ENCODE measurements at regions not wholly inside any gene's neighbourhood (a gene's known extent, or its start where the extent isn't known, plus 50 kb on each side); places are given as distances from the start of the nearest gene placed in this dataset.
"Not testable (repeated sequence)": the region's sequence is repeated elsewhere in the genome, so short reads cannot be mapped to it uniquely, and the experiment has no call there.

GRCh38 chr15:54841701-54842305 is 354.9 kb downstream of the RSL24D1 start:
- DNase-seq (ENCODE audit: low read depth, low spot score) = no peak

- no peak for DNase-seq (ENCODE audit: low read depth, low spot score)
Observed at GRCh38 chr15:54840621-54841398, 355.9 kb downstream of the RSL24D1 start.

GRCh38 chr15:54839379-54839778 is 357.4 kb downstream of the RSL24D1 start:
- DNase-seq (ENCODE audit: low read depth, low spot score) = no peak

GRCh38 chr15:54836052-54836795 is 360.5 kb downstream of the RSL24D1 start:
- DNase-seq (ENCODE audit: low read depth, low spot score) = no peak

GRCh38 chr15:54829821-54830220 is 366.9 kb downstream of the RSL24D1 start:
- DNase-seq (ENCODE audit: low read depth, low spot score) = no peak

GRCh38 chr15:54820811-54821210 is 375.9 kb downstream of the RSL24D1 start:
- no peak for DNase-seq (ENCODE audit: low read depth, low spot score)

- no peak for DNase-seq (ENCODE audit: low read depth, low spot score)
Observed at GRCh38 chr15:54820098-54820497, 376.6 kb downstream of the RSL24D1 start.

- DNase-seq (ENCODE audit: low read depth, low spot score) = no peak
Observed at GRCh38 chr15:54816401-54816800, 380.3 kb downstream of the RSL24D1 start.

GRCh38 chr15:54815556-54815955 is 381.2 kb downstream of the RSL24D1 start:
- DNase-seq (ENCODE audit: low read depth, low spot score) = no peak

- DNase-seq (ENCODE audit: low read depth, low spot score) = no peak
Observed at GRCh38 chr15:54812383-54812782, 384.4 kb downstream of the RSL24D1 start.

GRCh38 chr15:54810496-54810895 is 386.2 kb downstream of the RSL24D1 start:
- DNase-seq (ENCODE audit: low read depth, low spot score) = no peak

- no peak for DNase-seq (ENCODE audit: low read depth, low spot score)
Observed at GRCh38 chr15:54810031-54810430, 386.7 kb downstream of the RSL24D1 start.

GRCh38 chr15:54808321-54808720 is 388.4 kb downstream of the RSL24D1 start:
- no peak for DNase-seq (ENCODE audit: low read depth, low spot score)

- DNase-seq (ENCODE audit: low read depth, low spot score) = no peak
Observed at GRCh38 chr15:54803987-54804386, 392.8 kb downstream of the RSL24D1 start.

GRCh38 chr15:54803134-54803808 is 393.5 kb downstream of the RSL24D1 start:
- no peak for DNase-seq (ENCODE audit: low read depth, low spot score)

GRCh38 chr15:54792526-54792925 is 404.2 kb downstream of the RSL24D1 start:
- DNase-seq (ENCODE audit: low read depth, low spot score) = no peak

GRCh38 chr15:54790693-54791092 is 406.0 kb downstream of the RSL24D1 start:
- no peak for DNase-seq (ENCODE audit: low read depth, low spot score)

GRCh38 chr15:54789376-54789775 is 407.4 kb downstream of the RSL24D1 start:
- no peak for DNase-seq (ENCODE audit: low read depth, low spot score)

- not testable (repeated sequence) for DNase-seq (ENCODE audit: low read depth, low spot score)
Observed at GRCh38 chr15:54781220-54781619, 415.5 kb downstream of the RSL24D1 start.

GRCh38 chr15:54779271-54779670 is 417.5 kb downstream of the RSL24D1 start:
- no peak for DNase-seq (ENCODE audit: low read depth, low spot score)

GRCh38 chr15:54776410-54776809 is 420.3 kb downstream of the RSL24D1 start:
- no peak for DNase-seq (ENCODE audit: low read depth, low spot score)

- no peak for DNase-seq (ENCODE audit: low read depth, low spot score)
Observed at GRCh38 chr15:54772663-54773062, 424.1 kb downstream of the RSL24D1 start.

All from activated naive CD8-positive, alpha-beta T cell treated with anti-CD3 and anti-CD28 coated beads, Interleukin-2, amount 50 U/mL, for 16 hours (primary cell).